ENCODE measurements at regions not wholly inside any gene's neighbourhood (a gene's known extent, or its start where the extent isn't known, plus 50 kb on each side); places are given as distances from the start of the nearest gene placed in this dataset.
"Not testable (repeated sequence)": the region's sequence is repeated elsewhere in the genome, so short reads cannot be mapped to it uniquely, and the experiment has no call there.

DNA sequence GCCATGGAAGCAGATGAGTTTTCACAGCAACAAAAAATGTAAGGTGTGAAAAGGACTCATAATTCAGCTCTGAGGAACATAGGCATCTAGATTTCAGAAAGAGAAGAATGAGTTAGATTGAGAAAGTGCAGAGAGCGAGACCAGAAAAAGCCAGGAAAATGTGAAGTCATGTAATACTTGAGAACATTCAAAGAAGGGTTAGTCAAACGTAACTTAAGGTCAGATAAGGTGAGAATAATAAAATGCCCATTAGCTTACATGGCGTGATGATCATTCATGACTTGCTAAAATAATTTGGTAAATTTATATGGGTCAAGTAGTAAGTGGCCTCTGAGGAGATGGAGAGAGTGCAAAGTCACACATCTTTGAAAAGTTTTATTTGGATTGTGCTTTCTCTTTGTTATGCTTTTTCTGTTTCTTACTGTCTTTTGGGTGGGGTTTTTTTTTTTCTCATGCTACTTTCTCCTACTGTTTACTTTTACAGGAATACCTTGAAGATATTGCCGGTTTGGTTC lies 271.8 kb upstream of the NRG3 start:
- H3K36me3 ChIP-seq: no peaks in the 10 kb centered on the region

DNA sequence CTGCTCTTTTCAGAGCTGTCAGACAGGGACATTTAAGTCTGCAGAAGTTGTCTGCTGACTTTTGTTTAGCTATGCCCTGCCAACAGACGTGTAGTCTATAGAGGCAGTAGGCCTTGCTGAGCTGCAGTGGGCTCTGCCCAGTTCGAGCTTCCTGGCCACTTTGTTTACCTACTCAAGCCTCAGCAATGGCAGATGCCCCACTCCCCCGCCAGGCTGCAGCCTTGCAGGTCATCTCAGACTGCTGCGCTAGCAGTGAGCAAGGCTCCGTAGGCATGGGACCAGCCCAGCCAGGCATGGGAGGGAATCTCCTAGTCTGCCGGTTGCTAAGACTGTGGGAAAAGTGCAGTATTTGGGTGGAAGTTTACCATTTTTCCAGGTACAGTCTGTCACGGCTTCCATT lies 230.5 kb upstream of the NRG3 start:
- H3K4me1 ChIP-seq; intact Hi-C loops (cut with micrococcal nuclease); H3K27ac ChIP-seq (replicated peaks); H3K27me3 ChIP-seq (ENCODE audit: low read depth); H3K4me3 ChIP-seq; DNase-seq; H3K36me3 ChIP-seq: not testable (repeated sequence)
- H3K9me3 ChIP-seq (replicated peaks): peaks cover 55% of the 10 kb centered on the region

More for the DNA sequence above, 271.8 kb upstream of the NRG3 start:
- H3K9me3 ChIP-seq (replicated peaks): peaks cover 12% of the 10 kb centered on the region
- H3K4me1 ChIP-seq: no peaks in the 10 kb centered on the region
- H3K4me3 ChIP-seq: no peak overlapping the region
- TF ChIP-seq, protein P1, sequence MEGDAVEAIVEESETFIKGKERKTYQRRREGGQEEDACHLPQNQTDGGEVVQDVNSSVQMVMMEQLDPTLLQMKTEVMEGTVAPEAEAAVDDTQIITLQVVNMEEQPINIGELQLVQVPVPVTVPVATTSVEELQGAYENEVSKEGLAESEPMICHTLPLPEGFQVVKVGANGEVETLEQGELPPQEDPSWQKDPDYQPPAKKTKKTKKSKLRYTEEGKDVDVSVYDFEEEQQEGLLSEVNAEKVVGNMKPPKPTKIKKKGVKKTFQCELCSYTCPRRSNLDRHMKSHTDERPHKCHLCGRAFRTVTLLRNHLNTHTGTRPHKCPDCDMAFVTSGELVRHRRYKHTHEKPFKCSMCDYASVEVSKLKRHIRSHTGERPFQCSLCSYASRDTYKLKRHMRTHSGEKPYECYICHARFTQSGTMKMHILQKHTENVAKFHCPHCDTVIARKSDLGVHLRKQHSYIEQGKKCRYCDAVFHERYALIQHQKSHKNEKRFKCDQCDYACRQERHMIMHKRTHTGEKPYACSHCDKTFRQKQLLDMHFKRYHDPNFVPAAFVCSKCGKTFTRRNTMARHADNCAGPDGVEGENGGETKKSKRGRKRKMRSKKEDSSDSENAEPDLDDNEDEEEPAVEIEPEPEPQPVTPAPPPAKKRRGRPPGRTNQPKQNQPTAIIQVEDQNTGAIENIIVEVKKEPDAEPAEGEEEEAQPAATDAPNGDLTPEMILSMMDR (IDR thresholded peaks at IDR 0.05; ENCODE audit: borderline replicate concordance): no peak
- H3K27ac ChIP-seq (replicated peaks): no peak overlapping the region
- no peaks in the 10 kb centered on the region for H3K27me3 ChIP-seq (ENCODE audit: low read depth)
- no peak for DNase-seq
- intact Hi-C loops (cut with micrococcal nuclease): no loop called here

DNA sequence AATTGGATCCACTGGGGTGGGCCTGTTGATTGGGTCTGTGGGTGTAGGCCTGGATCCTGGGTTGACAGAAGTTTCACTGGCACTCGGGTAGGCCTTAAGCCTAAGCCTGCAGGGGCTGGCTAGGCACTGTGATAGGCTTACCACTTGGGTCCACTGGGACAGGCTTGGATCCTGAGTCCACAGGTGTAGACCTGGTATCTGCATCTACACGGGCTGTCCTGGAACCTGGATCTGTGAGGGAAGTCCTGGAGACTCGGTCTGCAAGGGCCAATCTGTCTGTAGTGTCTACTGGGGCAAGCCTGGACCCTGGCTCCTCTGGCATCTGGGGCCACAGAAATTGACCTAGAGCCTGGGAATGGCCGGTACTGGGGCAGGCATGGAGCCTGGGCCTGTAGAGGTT lies 219.0 kb upstream of the NRG3 start:
- Histone ChIP-seq H3K4me3 (no peak overlapping the region), H3K27ac (replicated peaks) (no peak overlapping the region), H3K27me3 (ENCODE audit: low read depth) (no peaks in the 10 kb centered on the region), H3K4me1 (no peaks in the 10 kb centered on the region), H3K36me3 (no peaks in the 10 kb centered on the region), H3K9me3 (replicated peaks) (peaks cover 49% of the 10 kb centered on the region)
- DNase-seq: no peak
- TF ChIP-seq, protein P1 (IDR thresholded peaks at IDR 0.05; ENCODE audit: borderline replicate concordance): no peak
- intact Hi-C loops (cut with micrococcal nuclease): no loop called here

DNA sequence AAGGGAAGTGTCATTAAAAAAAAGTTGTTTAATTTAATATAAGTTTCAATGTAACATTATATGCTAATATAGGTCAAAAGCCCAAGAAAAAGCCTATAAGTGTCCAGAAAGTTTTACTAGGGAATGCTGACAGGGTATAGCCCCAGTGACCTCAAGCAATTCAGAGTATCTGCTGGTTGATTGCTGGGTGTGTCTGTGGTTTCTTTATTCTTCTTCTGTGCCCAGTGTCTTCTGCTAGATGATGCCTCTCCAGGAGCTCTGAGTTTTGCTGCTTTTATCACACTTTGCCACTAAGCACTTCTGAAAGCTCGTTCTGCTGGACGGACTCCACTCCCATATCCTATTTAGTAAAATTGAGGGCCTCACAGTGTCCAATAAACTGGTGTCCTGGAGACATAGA lies 212.2 kb upstream of the NRG3 start:
- no peak overlapping the region for H3K4me3 ChIP-seq
- TF ChIP-seq, protein P1 (IDR thresholded peaks at IDR 0.05; ENCODE audit: borderline replicate concordance): no peak
- intact Hi-C loops (cut with micrococcal nuclease): no loop called here

DNA sequence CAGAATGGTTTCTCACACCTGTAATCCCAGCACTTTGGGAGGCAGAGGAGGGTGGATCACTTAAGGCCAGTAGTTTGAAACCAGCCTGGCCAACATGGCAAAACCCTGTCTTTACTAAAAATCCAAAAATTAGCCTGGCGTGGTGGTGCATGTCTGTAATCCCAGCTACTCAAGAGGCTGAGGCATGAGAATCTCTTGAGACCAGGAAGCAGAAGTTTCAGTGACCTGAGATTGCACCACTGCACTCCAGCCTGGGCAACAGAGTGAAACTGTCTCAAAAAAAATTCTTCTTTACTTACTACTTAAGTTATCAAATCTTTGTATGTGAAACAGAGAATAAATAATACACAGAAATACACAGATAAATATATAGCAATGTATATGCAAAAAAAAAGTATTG lies 210.2 kb upstream of the NRG3 start:
- peaks cover 25% of the 10 kb centered on the region for H3K9me3 ChIP-seq (replicated peaks)
- intact Hi-C loops (cut with micrococcal nuclease); H3K36me3 ChIP-seq; H3K4me3 ChIP-seq; DNase-seq; H3K4me1 ChIP-seq; H3K27ac ChIP-seq (replicated peaks); H3K27me3 ChIP-seq (ENCODE audit: low read depth): not testable (repeated sequence)

More for the DNA sequence above, 212.2 kb upstream of the NRG3 start:
- H3K36me3 ChIP-seq: no peaks in the 10 kb centered on the region
- no peak overlapping the region for H3K27ac ChIP-seq (replicated peaks)
- H3K27me3 ChIP-seq (ENCODE audit: low read depth): no peaks in the 10 kb centered on the region
- H3K9me3 ChIP-seq (replicated peaks): peaks cover 7% of the 10 kb centered on the region
- H3K4me1 ChIP-seq: no peaks in the 10 kb centered on the region
- no peak for DNase-seq

DNA sequence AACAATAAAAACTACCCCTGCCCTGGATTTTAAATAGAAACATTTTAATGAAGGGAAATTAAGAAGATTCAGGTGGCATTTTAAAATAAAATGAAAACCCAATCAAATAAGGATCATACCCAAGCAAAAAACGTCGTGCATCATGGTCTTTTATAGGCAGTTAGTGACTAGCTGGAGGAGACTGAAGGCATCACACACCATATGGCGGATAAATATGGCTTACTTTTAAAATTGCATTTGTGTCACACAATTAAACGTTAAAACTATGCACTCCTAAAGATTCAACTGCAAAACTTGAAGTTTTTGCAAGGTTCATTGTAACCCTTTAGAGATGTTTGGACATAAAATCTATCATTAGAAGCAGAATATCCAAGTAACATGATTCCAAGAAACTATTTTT lies 200.1 kb upstream of the NRG3 start:
- H3K36me3 ChIP-seq: no peaks in the 10 kb centered on the region
- no peaks in the 10 kb centered on the region for H3K27me3 ChIP-seq (ENCODE audit: low read depth)
- intact Hi-C loops (cut with micrococcal nuclease): no loop called here
- peaks cover 11% of the 10 kb centered on the region for H3K9me3 ChIP-seq (replicated peaks)
- no peaks in the 10 kb centered on the region for H3K4me1 ChIP-seq
- TF ChIP-seq, protein P1 (IDR thresholded peaks at IDR 0.05; ENCODE audit: borderline replicate concordance): no peak
- H3K4me3 ChIP-seq: no peak overlapping the region
- H3K27ac ChIP-seq (replicated peaks): no peak overlapping the region
- no peak for DNase-seq

DNA sequence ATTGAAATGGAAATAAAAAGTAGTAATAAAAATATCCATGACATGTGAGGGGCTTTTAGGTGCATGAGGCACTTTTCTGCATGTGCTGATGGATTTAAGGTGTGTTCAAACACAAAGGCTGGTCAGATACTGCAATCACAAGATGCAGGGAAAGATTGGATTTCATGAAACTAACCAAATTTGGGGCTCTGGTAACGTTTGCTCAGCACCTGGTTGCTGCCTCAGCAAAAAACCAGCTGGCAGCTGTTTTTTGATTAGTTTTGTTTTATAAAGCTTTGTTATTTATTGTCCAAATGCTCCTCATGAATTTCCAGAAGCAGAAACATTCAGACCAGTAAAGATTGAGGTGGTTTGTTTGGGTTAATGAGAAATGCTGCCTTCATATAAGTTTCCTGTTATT lies 195.7 kb upstream of the NRG3 start:
- TF ChIP-seq, protein P1 (IDR thresholded peaks at IDR 0.05; ENCODE audit: borderline replicate concordance): no peak
- intact Hi-C loops (cut with micrococcal nuclease): no loop called here
- no peak for DNase-seq
- H3K27ac ChIP-seq (replicated peaks): no peak overlapping the region
- no peaks in the 10 kb centered on the region for H3K27me3 ChIP-seq (ENCODE audit: low read depth)
- no peak overlapping the region for H3K4me3 ChIP-seq
- no peaks in the 10 kb centered on the region for H3K4me1 ChIP-seq
- H3K36me3 ChIP-seq: no peaks in the 10 kb centered on the region
- H3K9me3 ChIP-seq (replicated peaks): no peaks in the 10 kb centered on the region
